Colonic mucosa (tissue), 4 donors: ENCODE measurements at regions not wholly inside any gene's neighbourhood (a gene's known extent, or its start where the extent isn't known, plus 50 kb on each side); places are given as distances from the start of the nearest gene placed in this dataset.

Source experiments
- DNase-seq: peaks from one replicate; pipeline ENCODE4 v3.0.0-alpha.2; 2020
- H3K27ac ChIP-seq: fragments of 200-600 bp; one replicate; pipeline ENCODE4 v1.8.0; 2021
- H3K27me3 ChIP-seq: fragments of 200-600 bp; one replicate; pipeline ENCODE4 v1.8.0; 2021
- H3K36me3 ChIP-seq: fragments of 200-600 bp; one replicate; pipeline ENCODE4 v1.8.0; 2021
- H3K4me1 ChIP-seq: fragments of 200-600 bp; one replicate; pipeline ENCODE4 v1.8.0; 2021; ENCODE audit warnings: mild to moderate bottlenecking
- H3K4me3 ChIP-seq: fragments of 200-600 bp; one replicate; pipeline ENCODE4 v1.8.0; 2021
- H3K9ac ChIP-seq, 2 donors: one replicate each; pipeline ENCODE4 v1.7.0; 2013; ENCODE audit warnings: control low read depth in 2 of 2, low read depth in 2 of 2, low read length in 2 of 2
- H3K9me3 ChIP-seq: fragments of 200-600 bp; one replicate; pipeline ENCODE4 v1.8.0; 2021
- CTCF ChIP-seq: fragments of 200-600 bp; IDR thresholded peaks from one replicate; pipeline ENCODE4 v1.8.0; 2022; ENCODE audit warnings: antibody characterized with exemption, mild to moderate bottlenecking
- intact Hi-C: fragments of 100-400 bp; cut with DNase I; formaldehyde crosslinking; loops from one replicate; pipeline ENCODE4 v1.14.1; 2022
- donor health status: healthy.
- donor health status: DM: no; HTN: no; CAD: no.
- donor health status: DM: no; HTN: no; CAD: no.

DNA sequence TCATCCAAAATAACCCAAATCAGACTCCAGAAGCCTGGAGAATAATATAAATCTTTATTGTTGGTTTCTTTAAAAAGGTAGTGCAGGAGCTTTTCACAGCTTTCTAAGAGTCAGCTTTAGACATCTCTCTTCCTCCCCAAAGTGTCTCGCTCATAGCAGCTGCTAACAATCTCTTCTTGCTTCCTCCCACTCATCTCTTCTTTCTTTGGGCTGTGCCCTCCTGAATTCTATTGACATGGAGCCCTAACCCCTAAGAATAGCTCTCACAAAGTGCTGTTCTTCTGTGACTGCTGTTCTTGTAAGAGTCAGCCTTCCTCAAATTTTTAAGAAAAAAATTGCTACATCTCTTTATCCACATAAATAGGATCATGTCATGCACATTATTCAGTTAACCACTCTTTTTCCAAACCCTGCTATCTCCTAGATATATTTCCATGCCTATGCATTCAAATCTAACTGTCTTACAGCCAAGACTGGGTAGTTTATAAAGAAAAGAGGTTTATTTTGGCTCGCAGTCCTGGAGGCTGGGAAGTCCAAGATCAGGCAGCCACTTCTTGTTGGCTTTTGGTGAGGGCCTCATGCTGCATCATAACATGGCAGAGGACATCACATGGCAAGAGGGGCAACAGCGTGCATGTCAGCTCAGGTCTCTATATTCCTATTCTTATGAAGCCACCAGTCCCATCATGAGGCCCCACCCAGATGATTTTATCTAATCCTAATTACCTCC, 301.0 kb upstream of the POU3F1 start:
- intact Hi-C loops = no loop called here
- H3K4me1 ChIP-seq = no peaks in the 10 kb centered on the region
- H3K9me3 ChIP-seq = no peaks in the 10 kb centered on the region
- no peak overlapping the region for H3K4me3 ChIP-seq
- TF ChIP-seq CTCF = no peak
- H3K27me3 ChIP-seq = no peaks in the 10 kb centered on the region
- no peak overlapping the region for H3K27ac ChIP-seq
- H3K9ac ChIP-seq = no peak overlapping the region
- no peaks in the 10 kb centered on the region for H3K36me3 ChIP-seq
- no peak for DNase-seq

GRCh38 chr1:38344716-38345115, 298.1 kb upstream of the POU3F1 start:
- H3K4me3 ChIP-seq = no peak overlapping the region
- no peaks in the 10 kb centered on the region for H3K9me3 ChIP-seq
- no peaks in the 10 kb centered on the region for H3K36me3 ChIP-seq
- no peaks in the 10 kb centered on the region for H3K4me1 ChIP-seq
- DNase-seq = no peak
- H3K9ac ChIP-seq = no peak overlapping the region
- no peaks in the 10 kb centered on the region for H3K27me3 ChIP-seq
- intact Hi-C loops = no loop called here
- TF ChIP-seq CTCF = no peak
- no peak overlapping the region for H3K27ac ChIP-seq

DNA sequence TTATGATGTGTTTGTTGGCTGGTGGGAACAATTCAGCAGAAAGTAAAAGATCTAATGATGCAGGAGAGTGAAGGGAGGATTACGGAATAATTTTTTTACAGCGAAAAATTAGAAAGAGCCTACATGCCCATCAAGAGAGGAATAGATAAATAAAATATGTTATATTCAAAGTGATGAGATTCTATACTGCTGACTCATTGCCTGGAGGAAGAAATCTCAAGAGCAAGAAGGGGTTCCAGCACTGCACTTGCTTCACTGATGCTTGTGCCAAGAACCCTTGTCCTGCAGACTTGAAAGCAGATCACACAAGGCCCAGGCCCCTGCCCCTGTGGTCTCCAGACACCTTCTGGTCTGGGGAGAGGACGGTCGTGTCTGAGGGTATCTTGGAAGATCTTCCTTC, 295.1 kb upstream of the POU3F1 start:
- H3K4me3 ChIP-seq = no peak overlapping the region
- H3K36me3 ChIP-seq = no peaks in the 10 kb centered on the region
- DNase-seq = no peak
- no peak for TF ChIP-seq CTCF
- intact Hi-C loops = no loop called here
- H3K9ac ChIP-seq = no peak overlapping the region
- H3K9me3 ChIP-seq = no peaks in the 10 kb centered on the region
- no peaks in the 10 kb centered on the region for H3K4me1 ChIP-seq
- H3K27ac ChIP-seq = no peak overlapping the region
- H3K27me3 ChIP-seq = no peaks in the 10 kb centered on the region

DNA sequence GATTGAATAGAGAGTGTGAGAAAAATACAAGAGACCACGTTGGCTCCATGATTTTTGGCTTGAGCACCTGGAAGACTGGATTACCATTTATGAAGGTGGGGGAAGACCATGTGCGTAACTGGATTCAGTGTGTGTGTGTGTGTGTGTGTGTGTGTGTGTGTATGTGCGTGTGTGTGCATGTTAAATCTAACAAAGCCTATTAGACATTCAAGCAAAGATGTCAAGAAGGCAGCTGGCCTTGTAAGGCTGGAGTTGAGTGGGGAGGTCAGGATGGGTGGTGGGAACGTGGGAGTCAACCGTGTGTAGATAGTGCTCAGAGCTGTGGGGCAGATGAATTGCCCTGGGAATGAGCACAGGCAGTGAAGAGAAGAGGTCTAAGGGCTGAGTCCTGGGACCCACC, 293.8 kb upstream of the POU3F1 start:
- no peak overlapping the region for H3K27ac ChIP-seq
- H3K4me3 ChIP-seq = no peak overlapping the region
- no peaks in the 10 kb centered on the region for H3K27me3 ChIP-seq
- intact Hi-C loops = no loop called here
- no peaks in the 10 kb centered on the region for H3K4me1 ChIP-seq
- H3K9me3 ChIP-seq = no peaks in the 10 kb centered on the region
- TF ChIP-seq CTCF = no peak
- no peak for DNase-seq
- no peak overlapping the region for H3K9ac ChIP-seq
- no peaks in the 10 kb centered on the region for H3K36me3 ChIP-seq

DNA sequence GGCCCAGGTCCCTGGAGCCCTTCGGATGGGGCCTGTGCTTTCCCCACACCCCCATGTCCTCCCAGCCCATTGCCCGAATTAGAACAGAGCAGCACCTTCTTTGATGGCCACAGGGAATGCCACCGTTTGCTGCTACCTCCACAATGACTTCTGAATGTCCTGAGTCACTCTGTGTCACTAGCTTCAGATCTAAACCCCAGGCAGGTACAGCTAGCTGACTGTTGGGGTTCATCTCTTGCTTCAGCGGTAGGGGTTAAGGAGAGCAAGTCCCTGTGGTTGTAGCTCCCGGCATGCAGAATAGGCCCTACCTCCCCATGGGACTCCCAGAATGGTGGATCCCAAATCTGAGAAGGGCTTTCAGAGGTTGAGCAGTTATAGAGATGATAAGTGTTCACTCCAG, 291.1 kb upstream of the POU3F1 start:
- no peak overlapping the region for H3K9ac ChIP-seq
- H3K9me3 ChIP-seq = no peaks in the 10 kb centered on the region
- no peak for DNase-seq
- H3K4me3 ChIP-seq = no peak overlapping the region
- no peak overlapping the region for H3K27ac ChIP-seq
- peaks cover 2% of the 10 kb centered on the region for H3K27me3 ChIP-seq
- H3K36me3 ChIP-seq = no peaks in the 10 kb centered on the region
- no peaks in the 10 kb centered on the region for H3K4me1 ChIP-seq
- no peak for TF ChIP-seq CTCF
- intact Hi-C loops = no loop called here
